WTC11 (cell line): ENCODE measurements at regions not wholly inside any gene's neighbourhood (a gene's known extent, or its start where the extent isn't known, plus 50 kb on each side); places are given as distances from the start of the nearest gene placed in this dataset.

Experiments
- ATF3 ChIP-seq: sonication (generic); formaldehyde crosslinking; conservative IDR thresholded peaks from 2 replicates; pipeline ENCODE4 v1.8.1; 2022; ENCODE audit warnings: mild to moderate bottlenecking, missing genetic modification reagents
- CREB1 ChIP-seq: sonication (generic); formaldehyde crosslinking; IDR thresholded peaks from 2 replicates; pipeline ENCODE4 v1.8.0; 2023; ENCODE audit warnings: mild to moderate bottlenecking, missing genetic modification reagents
- ETV6 ChIP-seq: sonication (generic); formaldehyde crosslinking; IDR thresholded peaks from 2 replicates; pipeline ENCODE4 v1.8.1; 2022; ENCODE audit warnings: mild to moderate bottlenecking, missing genetic modification reagents
- FOXP4 ChIP-seq: sonication (generic); formaldehyde crosslinking; IDR thresholded peaks from 2 replicates; pipeline ENCODE4 v1.8.0; 2022; ENCODE audit warnings: mild to moderate bottlenecking, missing genetic modification reagents
- JUN ChIP-seq: sonication (generic); formaldehyde crosslinking; IDR thresholded peaks from 2 replicates; pipeline ENCODE4 v1.8.0; 2023; ENCODE audit warnings: mild to moderate bottlenecking, missing genetic modification reagents
- MXD4 ChIP-seq: fragments of 250-450 bp; sonication (Bioruptor Pico); IDR thresholded peaks from 2 replicates; pipeline ENCODE4 v1.8.0; 2021; ENCODE audit warnings: mild to moderate bottlenecking, moderate library complexity, borderline replicate concordance
- PRDM15 ChIP-seq: sonication (generic); formaldehyde crosslinking; IDR thresholded peaks from 2 replicates; pipeline ENCODE4 v1.8.0; 2022; ENCODE audit warnings: missing genetic modification reagents
- TCF7 ChIP-seq: sonication (generic); formaldehyde crosslinking; IDR thresholded peaks from 2 replicates; pipeline ENCODE4 v1.8.0; 2022; ENCODE audit warnings: mild to moderate bottlenecking, low read depth, missing genetic modification reagents, moderate library complexity
- TEAD4 ChIP-seq: sonication (generic); formaldehyde crosslinking; IDR thresholded peaks from 2 replicates; pipeline ENCODE4 v1.8.0; 2022; ENCODE audit warnings: mild to moderate bottlenecking, missing genetic modification reagents
- USF2 ChIP-seq: sonication (generic); formaldehyde crosslinking; IDR thresholded peaks from 2 replicates; pipeline ENCODE4 v1.8.1; 2023; ENCODE audit warnings: mild to moderate bottlenecking, missing genetic modification reagents, moderate library complexity
- ZNF263 ChIP-seq: sonication (generic); formaldehyde crosslinking; IDR thresholded peaks from 2 replicates; pipeline ENCODE4 v1.8.1; 2022; ENCODE audit warnings: low read depth, mild to moderate bottlenecking, moderate library complexity, missing genetic modification reagents
- TF ChIP-seq, protein P1 (sequence below): fragments of 200-600 bp; IDR thresholded peaks from 2 replicates; pipeline ENCODE4 v1.8.0; 2022; ENCODE audit warnings: antibody characterized with exemption
- TF ChIP-seq, protein P2 (sequence below): sonication (generic); formaldehyde crosslinking; IDR thresholded peaks from 2 replicates; pipeline ENCODE4 v1.8.0; 2022; ENCODE audit warnings: mild to moderate bottlenecking, missing genetic modification reagents

DNA sequence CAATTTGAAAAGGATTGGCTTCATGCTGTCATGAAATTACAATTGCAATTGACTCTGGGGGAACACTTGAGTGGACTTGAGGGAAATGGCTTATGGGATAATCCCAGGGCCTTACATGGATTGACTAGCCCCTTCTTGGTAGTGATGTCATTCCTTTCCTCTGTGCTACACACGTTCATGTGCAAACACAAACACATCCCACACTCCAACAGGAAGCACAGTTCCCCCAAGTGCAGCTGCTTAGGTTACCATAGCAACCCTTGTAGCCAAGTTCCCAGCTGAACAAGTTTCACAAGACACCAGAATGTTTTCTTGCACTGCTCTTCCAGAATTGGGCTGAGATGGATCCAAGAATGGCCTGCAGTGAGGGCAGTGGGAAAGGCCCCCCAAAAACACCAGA lies 217.0 kb downstream of the ZNF621 start:
- TF ChIP-seq, protein P1, sequence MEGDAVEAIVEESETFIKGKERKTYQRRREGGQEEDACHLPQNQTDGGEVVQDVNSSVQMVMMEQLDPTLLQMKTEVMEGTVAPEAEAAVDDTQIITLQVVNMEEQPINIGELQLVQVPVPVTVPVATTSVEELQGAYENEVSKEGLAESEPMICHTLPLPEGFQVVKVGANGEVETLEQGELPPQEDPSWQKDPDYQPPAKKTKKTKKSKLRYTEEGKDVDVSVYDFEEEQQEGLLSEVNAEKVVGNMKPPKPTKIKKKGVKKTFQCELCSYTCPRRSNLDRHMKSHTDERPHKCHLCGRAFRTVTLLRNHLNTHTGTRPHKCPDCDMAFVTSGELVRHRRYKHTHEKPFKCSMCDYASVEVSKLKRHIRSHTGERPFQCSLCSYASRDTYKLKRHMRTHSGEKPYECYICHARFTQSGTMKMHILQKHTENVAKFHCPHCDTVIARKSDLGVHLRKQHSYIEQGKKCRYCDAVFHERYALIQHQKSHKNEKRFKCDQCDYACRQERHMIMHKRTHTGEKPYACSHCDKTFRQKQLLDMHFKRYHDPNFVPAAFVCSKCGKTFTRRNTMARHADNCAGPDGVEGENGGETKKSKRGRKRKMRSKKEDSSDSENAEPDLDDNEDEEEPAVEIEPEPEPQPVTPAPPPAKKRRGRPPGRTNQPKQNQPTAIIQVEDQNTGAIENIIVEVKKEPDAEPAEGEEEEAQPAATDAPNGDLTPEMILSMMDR: no peak
- no peak for TF ChIP-seq USF2
- TF ChIP-seq MXD4 (CRISPR knock-in tag): no peak
- no peak for TF ChIP-seq JUN (CRISPR knock-in tag)
- TF ChIP-seq, protein P2, sequence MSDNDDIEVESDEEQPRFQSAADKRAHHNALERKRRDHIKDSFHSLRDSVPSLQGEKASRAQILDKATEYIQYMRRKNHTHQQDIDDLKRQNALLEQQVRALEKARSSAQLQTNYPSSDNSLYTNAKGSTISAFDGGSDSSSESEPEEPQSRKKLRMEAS (CRISPR knock-in tag): no peak
- no peak for TF ChIP-seq ETV6
- no peak for TF ChIP-seq TCF7 (CRISPR knock-in tag)
- TF ChIP-seq ZNF263 (CRISPR knock-in tag): no peak
- no peak for TF ChIP-seq TEAD4
- TF ChIP-seq PRDM15 (CRISPR knock-in tag): no peak
- no peak for TF ChIP-seq CREB1
- no peak for TF ChIP-seq FOXP4 (CRISPR knock-in tag)
- no peak for TF ChIP-seq ATF3
